ENCODE measurements at regions not wholly inside any gene's neighbourhood (a gene's known extent, or its start where the extent isn't known, plus 50 kb on each side); places are given as distances from the start of the nearest gene placed in this dataset.
"Not testable (repeated sequence)": the region's sequence is repeated elsewhere in the genome, so short reads cannot be mapped to it uniquely, and the experiment has no call there.

DNA sequence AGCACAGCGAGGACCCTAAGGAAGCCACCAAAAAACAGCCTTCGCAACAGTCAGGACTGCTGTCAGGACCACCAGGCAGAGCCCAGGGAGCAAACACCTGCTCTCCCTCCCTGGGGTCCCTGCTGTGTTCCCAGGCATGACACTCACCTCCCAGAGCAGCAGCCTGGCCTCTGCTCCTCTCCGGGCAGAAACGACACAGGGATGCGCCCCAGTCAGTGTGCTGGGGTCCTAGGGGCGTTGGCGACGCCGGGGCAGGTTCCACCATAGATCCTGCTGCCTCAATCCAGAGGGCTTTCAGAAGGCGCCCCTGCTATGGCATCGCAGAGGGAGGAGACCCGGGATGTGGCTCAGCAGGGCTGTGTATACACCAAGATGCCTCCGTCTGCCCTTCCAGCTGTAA is 169.7 kb upstream of the FOXD4L5 start:
- not testable (repeated sequence) for DNase-seq (ENCODE audit: low read depth)

GRCh38 chr9:65454034-65454433 is 169.0 kb upstream of the FOXD4L5 start:
- DNase-seq (ENCODE audit: low read depth) = not testable (repeated sequence)

DNA sequence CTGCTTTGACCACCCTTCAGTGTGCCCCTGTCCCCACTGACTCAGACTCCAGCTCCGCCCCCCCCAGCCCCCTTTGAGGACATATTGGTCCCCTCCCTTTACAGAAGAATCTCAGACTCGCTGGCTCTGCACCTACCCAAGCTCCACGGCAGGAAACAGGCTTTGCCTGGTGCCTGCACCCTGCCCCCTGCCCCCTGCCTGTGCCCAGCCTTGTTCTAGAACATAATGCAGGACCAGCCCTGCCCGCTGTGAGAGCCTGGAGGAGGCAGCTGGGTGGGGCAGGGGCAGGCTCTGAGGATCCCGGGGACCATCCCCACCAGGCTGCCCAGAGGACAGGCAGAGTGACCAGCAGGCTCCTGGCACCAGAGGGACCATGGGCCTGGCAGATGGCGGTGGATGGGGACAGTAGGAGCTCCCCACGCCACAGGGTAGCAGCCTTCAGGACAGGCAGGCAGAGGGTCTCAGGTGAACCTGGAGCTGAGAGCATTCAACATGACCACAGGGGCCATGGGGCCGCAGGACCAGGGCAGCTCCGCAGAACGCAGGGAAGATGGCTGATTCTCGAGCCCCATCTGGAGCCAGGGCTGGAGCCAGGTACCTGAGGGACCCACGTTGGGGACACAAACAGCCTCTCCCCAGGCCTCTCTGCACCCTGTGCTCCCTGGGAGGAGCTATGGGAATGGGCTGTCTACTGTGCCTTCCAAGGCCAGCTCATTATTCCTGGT is 165.0 kb upstream of the FOXD4L5 start:
- DNase-seq (ENCODE audit: low read depth) = not testable (repeated sequence)

DNA sequence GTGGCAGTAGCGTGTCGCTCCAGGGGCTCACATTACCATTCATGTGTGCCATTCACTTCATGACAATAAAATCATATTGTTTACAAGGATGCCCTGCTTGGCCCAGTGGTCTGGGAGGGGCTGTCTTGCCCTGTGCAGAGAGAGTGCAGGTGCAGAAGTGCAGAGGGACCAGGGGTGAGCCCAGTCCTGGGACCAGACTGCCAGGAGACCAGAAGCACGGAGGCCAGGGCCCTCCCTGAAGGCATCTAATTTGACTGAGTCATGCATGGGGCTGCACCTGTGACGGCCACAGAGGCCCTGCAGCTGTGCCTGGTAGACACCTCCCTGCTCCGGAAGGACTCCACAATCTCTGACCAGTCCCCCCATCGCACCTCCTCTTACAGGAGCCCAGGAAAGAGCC is 164.4 kb upstream of the FOXD4L5 start:
- DNase-seq (ENCODE audit: low read depth) = no peak

- DNase-seq (ENCODE audit: low read depth) = not testable (repeated sequence)
These were observed 162.1 kb upstream of the FOXD4L5 start for GRCh38 chr9:65447146-65447545.

DNA sequence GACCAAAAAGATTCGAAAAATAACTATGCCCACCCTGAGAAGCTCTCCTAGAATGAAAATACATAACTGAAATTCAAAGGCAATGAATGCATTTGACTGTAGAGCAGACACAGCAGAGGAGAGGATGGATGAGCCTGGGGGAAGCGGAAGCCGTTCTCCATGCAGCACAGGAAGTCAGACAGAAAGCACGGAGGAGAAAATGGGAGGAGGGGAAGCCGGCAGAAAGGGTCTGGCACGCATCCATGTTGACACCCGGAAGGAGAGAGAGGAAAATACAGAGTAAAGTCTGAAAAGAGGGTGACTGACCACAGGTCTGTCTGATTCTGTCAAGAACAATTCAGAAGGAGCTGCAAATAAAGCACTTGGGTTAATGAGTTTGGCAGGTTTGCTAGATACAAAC is 161.0 kb upstream of the FOXD4L5 start:
- not testable (repeated sequence) for DNase-seq (ENCODE audit: low read depth)

DNA sequence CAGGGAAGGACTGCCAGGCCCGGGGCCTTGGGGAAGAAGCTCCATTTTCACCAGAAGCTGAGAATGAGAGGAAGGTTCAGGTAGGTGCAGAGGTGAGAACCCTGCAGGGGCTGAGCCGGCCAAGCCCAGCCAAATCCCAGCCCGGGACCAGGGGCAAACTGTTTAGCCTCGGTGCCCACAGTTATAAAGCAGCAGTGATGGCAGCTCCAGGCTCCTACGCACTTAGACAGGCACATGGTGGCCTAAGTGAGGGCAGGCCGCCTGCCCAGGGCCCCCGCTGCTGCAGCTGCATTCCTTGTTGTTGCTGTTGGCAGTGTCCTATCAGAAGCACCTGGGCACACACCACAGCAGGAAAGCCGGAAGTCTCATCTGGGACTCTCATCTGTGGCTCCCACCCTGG is 159.9 kb upstream of the FOXD4L5 start:
- DNase-seq (ENCODE audit: low read depth) = no peak

- DNase-seq (ENCODE audit: low read depth) = not testable (repeated sequence)
These were observed 157.1 kb upstream of the FOXD4L5 start for GRCh38 chr9:65442116-65442515.

GRCh38 chr9:65441324-65441920 is 156.4 kb upstream of the FOXD4L5 start:
- DNase-seq (ENCODE audit: low read depth) = not testable (repeated sequence)

GRCh38 chr9:65437724-65438123 is 152.7 kb upstream of the FOXD4L5 start:
- DNase-seq (ENCODE audit: low read depth) = no peak

- DNase-seq (ENCODE audit: low read depth) = no peak
These were observed 150.5 kb upstream of the FOXD4L5 start for GRCh38 chr9:65435464-65435863.

DNA sequence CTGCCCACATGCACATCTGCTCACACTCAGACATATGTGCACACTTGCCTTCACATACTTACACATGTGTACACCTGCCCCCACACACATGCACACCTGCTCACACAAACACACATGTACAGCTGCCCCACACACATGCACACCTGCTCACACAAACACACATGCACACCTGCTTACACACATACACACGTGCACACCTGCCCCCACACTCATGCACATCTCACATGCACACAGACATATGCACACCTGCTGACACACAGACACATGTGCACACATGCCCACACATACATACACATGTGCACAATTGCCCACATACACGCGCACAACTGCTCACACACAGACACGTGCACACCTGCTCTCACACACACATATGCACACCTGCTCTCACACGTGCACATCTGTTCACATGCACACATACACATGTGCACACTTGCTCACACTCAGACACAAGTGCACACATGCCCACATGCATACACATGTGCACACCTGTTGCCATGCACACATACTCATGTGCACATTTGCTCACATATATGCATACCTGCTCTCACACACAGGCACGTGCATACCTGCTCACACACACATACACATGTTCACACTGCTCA is 147.8 kb upstream of the FOXD4L5 start:
- no peak for DNase-seq (ENCODE audit: low read depth)

DNA sequence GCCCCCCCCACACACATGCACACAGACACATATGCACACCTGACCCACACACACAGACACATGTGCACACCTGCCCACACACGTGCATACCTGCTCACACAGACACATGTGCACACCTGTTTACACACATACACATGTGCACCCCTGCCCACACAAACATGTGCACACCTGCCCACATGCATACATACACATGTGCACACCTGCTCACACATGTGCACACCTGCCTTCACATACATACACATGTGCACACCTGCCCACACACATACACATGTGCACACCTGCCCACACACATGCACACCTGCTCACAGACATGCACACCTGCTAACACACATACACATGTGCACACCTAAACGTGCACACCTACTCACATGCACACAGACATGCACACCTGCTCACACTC is 147.0 kb upstream of the FOXD4L5 start:
- no peak for DNase-seq (ENCODE audit: low read depth)

DNA sequence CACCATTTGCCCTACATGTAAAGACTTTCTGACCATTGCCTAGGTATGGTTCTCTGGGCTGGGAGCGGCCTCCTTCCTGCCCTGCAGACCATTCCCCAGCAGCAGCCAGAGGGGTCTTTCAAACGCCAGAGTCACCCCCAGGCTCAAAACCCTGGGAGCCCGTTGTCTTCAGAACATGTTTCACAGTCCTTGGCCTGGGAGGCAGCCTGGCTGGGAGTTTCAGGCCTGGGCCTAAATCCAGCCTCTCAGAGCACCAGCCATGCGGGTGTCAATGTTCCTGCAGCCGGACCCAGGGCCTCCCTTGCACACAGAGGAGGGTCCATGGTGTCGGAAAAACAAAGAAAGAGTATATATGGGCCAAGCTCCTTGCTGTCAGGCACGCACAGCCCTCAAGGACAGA is 145.2 kb upstream of the FOXD4L5 start:
- no peak for DNase-seq (ENCODE audit: low read depth)

DNA sequence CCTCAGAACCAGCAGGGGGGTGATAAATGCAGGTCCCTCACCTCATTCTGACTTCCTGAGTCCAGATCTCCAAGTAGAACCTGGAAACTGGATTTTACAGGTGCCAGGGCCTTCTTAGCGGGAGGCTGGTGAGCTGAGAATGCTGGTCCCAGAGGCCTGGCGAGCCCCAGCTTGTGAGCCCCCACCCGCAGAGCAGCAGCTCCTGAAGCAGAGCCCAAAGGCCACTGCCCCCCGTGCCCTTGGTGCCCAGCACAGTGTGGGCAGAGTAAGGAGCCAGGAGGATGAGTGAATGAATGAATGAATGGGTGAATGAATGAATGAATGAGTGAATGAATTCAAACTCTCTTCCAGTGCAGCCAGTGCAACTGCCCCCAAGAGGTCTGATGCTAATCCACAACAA is 142.4 kb upstream of the FOXD4L5 start:
- DNase-seq (ENCODE audit: low read depth) = not testable (repeated sequence)

GRCh38 chr9:65426813-65427212 is 141.8 kb upstream of the FOXD4L5 start:
- DNase-seq (ENCODE audit: low read depth) = not testable (repeated sequence)

DNA sequence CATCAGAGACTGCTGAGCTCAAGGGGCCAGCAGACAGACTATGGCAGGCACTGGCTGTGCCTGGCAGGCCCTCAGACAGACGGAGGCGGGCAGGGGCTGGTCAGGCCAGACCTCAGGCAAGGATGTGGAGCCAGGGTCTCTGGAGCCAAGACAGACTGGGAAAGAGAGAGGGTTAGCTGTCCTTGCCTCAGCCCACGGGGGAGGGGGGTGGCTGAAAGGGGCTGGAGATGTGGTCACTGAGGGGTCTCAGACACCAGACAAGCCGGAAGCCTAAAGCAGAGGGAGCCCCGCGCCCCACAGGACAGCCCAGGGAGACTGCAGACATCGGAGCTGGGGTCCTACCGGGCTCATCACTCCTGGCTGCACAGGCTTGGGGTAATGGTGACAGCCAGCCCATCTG is 141.2 kb upstream of the FOXD4L5 start:
- DNase-seq (ENCODE audit: low read depth) = no peak

- DNase-seq (ENCODE audit: low read depth) = peak; percentile 18
These were observed 140.2 kb upstream of the FOXD4L5 start for GRCh38 chr9:65425183-65425582.

DNA sequence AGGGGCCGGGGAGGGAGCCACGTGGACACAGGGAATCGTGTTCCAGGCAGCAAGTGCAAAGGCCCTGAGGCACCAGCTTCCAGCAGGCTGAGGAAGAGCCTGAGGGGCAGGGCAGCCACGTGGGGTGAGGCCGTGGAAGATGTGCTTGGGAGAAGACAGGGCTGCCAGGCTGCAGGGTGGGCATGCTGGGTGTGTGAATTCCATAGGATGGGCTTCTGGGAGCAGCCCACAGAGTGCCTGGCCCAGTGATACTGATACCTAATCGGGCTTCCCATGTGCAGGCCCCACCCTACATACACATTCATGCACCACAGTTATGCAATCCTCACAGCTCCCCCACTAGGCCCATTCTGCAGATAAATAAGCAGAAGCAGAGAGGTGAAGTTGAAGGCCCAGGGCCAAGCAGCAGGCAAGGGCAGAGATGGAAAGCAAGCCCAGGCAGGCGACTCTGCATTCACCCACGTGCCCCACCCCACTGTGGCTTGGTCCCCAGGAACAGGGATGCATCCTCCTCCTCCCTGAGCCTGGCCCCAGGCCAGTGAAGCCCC is 139.5 kb upstream of the FOXD4L5 start:
- DNase-seq (ENCODE audit: low read depth) = not testable (repeated sequence)

GRCh38 chr9:65423691-65424436 is 138.9 kb upstream of the FOXD4L5 start:
- DNase-seq (ENCODE audit: low read depth) = not testable (repeated sequence)

GRCh38 chr9:65422966-65423690 is 138.1 kb upstream of the FOXD4L5 start:
- not testable (repeated sequence) for DNase-seq (ENCODE audit: low read depth)
